Thyroid gland (tissue), 4 donors: ENCODE measurements at regions not wholly inside any gene's neighbourhood (a gene's known extent, or its start where the extent isn't known, plus 50 kb on each side); places are given as distances from the start of the nearest gene placed in this dataset.

Experiments used
- CTCF ChIP-seq, 6 experiments: fragments of 200-600 bp in 3 of 6; fragments of 450-650 bp in 3 of 6; sonication (generic) in 3 of 6; IDR thresholded peaks; one replicate each; pipeline ENCODE4 v1.5.1; 2016 to 2019; ENCODE audit warnings: antibody characterized with exemption in 6 of 6, mild to moderate bottlenecking in 2 of 6, inconsistent platforms in 1 of 6, moderate library complexity in 1 of 6
- POLR2A ChIP-seq, 2 donors: fragments of 450-650 bp; IDR thresholded peaks; one replicate each; pipeline ENCODE4 v1.6.1; 2017; ENCODE audit warnings: antibody characterized with exemption in 2 of 2, mild to moderate bottlenecking in 2 of 2, moderate library complexity in 1 of 2

- no peak for TF ChIP-seq CTCF (IDR thresholded peaks at IDR 0.05)
- TF ChIP-seq POLR2A (IDR thresholded peaks at IDR 0.05), result no peak
Observed at GRCh38 chr3:22506871-22507270, 696.3 kb upstream of the UBE2E2 start.
